Loucy (cell line): ENCODE measurements at regions not wholly inside any gene's neighbourhood (a gene's known extent, or its start where the extent isn't known, plus 50 kb on each side); places are given as distances from the start of the nearest gene placed in this dataset.

Source experiments
- H2AFZ ChIP-seq: fragments of 200-600 bp; sonication (generic); 2 replicates; pipeline ENCODE4 v1.6.0; 2016; ENCODE audit warnings: antibody characterized with exemption, mild to moderate bottlenecking, low read length, moderate library complexity
- H3F3A ChIP-seq: fragments of 200-600 bp; 2 replicates; pipeline ENCODE4 v1.6.0; 2016; ENCODE audit warnings: antibody characterized with exemption, low read depth, mild to moderate bottlenecking
- H3K27me3 ChIP-seq: fragments of 200-600 bp; sonication (generic); 2 replicates; pipeline ENCODE4 v1.6.1; 2014; ENCODE audit warnings: low read length, mild to moderate bottlenecking; ENCODE audit not compliant: insufficient read depth, poor library complexity, severe bottlenecking
- H3K36me3 ChIP-seq: fragments of 200-600 bp; sonication (generic); 2 replicates; pipeline ENCODE4 v1.6.1; 2016; ENCODE audit warnings: low read length; ENCODE audit not compliant: insufficient read depth
- H3K4me1 ChIP-seq: fragments of 200-600 bp; sonication (generic); 2 replicates; pipeline ENCODE4 v1.5.1; 2014; ENCODE audit warnings: low read length, mild to moderate bottlenecking; ENCODE audit not compliant: insufficient read depth, poor library complexity, severe bottlenecking
- H3K4me2 ChIP-seq: fragments of 200-600 bp; sonication (generic); 2 replicates; pipeline ENCODE4 v1.6.0; 2014; ENCODE audit warnings: antibody characterized with exemption, low read length, low read depth, mild to moderate bottlenecking; ENCODE audit not compliant: poor library complexity, severe bottlenecking
- H3K4me3 ChIP-seq: fragments of 200-600 bp; sonication (generic); 2 replicates; pipeline ENCODE4 v1.5.1; 2014; ENCODE audit warnings: low read length, mild to moderate bottlenecking, mixed read lengths; ENCODE audit not compliant: poor library complexity, severe bottlenecking
- H3K79me2 ChIP-seq: fragments of 200-600 bp; sonication (generic); 2 replicates; pipeline ENCODE4 v1.6.1; 2014; ENCODE audit warnings: low read length; ENCODE audit not compliant: insufficient read depth
- H3K9ac ChIP-seq: fragments of 200-600 bp; sonication (generic); 2 replicates; pipeline ENCODE4 v1.6.0; 2014; ENCODE audit warnings: mild to moderate bottlenecking, low read depth, low read length, moderate library complexity; ENCODE audit not compliant: poor library complexity, severe bottlenecking
- H3K9me2 ChIP-seq: fragments of 200-600 bp; sonication (generic); replicated peaks from 2 replicates; pipeline ENCODE4 v1.6.1; 2016; ENCODE audit warnings: low read depth, low read length, mixed read lengths
- H3K9me3 ChIP-seq: fragments of 200-600 bp; sonication (generic); 2 replicates; pipeline ENCODE4 v1.6.1; 2014; ENCODE audit warnings: mild to moderate bottlenecking, antibody characterized with exemption, low read length, low read depth; ENCODE audit not compliant: insufficient read depth
- H4K20me1 ChIP-seq: fragments of 200-600 bp; sonication (generic); 2 replicates; pipeline ENCODE4 v1.6.0; 2014; ENCODE audit warnings: antibody characterized with exemption, low read length, mild to moderate bottlenecking; ENCODE audit not compliant: insufficient read depth, poor library complexity, severe bottlenecking
- CTCF ChIP-seq: fragments of 200-600 bp; sonication (generic); conservative IDR thresholded peaks from 2 replicates; pipeline ENCODE4 v1.5.1; 2014; ENCODE audit warnings: mild to moderate bottlenecking, antibody characterized with exemption, low read length
- EZH2phosphoT487 ChIP-seq: fragments of 200-600 bp; IDR thresholded peaks from 2 replicates; pipeline ENCODE4 v1.6.1; 2018; ENCODE audit warnings: antibody characterized with exemption, mild to moderate bottlenecking, moderate library complexity, borderline replicate concordance

GRCh38 chr5:167773668-167774301, 517.7 kb upstream of the WWC1 start:
- Histone ChIP-seq H3K4me2 (no peak overlapping the region), H3K9me3 (no peaks in the 10 kb centered on the region), H3K36me3 (no peaks in the 10 kb centered on the region), H3K9me2 (no peaks in the 10 kb centered on the region), H3K4me3 (no peak overlapping the region), H2AFZ (no peak overlapping the region), H4K20me1 (no peaks in the 10 kb centered on the region), H3K9ac (no peak overlapping the region), H3K27me3 (no peaks in the 10 kb centered on the region), H3F3A (no peaks in the 10 kb centered on the region), H3K79me2 (no peaks in the 10 kb centered on the region), H3K4me1 (no peaks in the 10 kb centered on the region)
- TF ChIP-seq CTCF: no peak
- TF ChIP-seq EZH2phosphoT487: no peak

- no peak overlapping the region for H3K9ac ChIP-seq
- no peaks in the 10 kb centered on the region for H4K20me1 ChIP-seq
- H3K27me3 ChIP-seq: no peaks in the 10 kb centered on the region
- no peaks in the 10 kb centered on the region for H3K4me1 ChIP-seq
- no peaks in the 10 kb centered on the region for H3K36me3 ChIP-seq
- H3K9me2 ChIP-seq: no peaks in the 10 kb centered on the region
- TF ChIP-seq CTCF: no peak
- H3K4me2 ChIP-seq: no peak overlapping the region
- no peak overlapping the region for H2AFZ ChIP-seq
- H3K79me2 ChIP-seq: no peaks in the 10 kb centered on the region
- H3K9me3 ChIP-seq: no peaks in the 10 kb centered on the region
- no peak overlapping the region for H3K4me3 ChIP-seq
- no peaks in the 10 kb centered on the region for H3F3A ChIP-seq
Observed at GRCh38 chr5:167777746-167778145, 513.7 kb upstream of the WWC1 start.

DNA sequence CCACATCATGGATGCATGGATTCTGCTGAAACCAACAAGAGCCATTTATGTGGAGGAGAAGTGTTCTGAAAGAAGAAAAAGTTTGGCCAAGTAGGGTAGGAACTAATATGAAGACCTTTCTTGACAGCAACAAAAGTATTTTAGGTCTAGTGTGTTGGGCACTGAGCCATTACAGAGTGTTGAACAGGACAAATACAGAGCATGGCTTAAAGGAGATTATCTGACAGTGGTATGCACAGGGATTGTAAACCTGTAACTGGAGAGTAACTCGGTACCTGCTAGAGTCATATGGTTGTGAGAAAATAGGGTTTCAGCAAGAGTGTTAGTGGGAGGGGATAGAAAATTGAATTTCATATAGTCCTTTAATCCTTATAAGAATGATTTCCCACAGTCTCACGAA, 513.2 kb upstream of the WWC1 start:
- H3F3A ChIP-seq: no peaks in the 10 kb centered on the region
- no peaks in the 10 kb centered on the region for H3K79me2 ChIP-seq
- no peak overlapping the region for H3K9ac ChIP-seq
- TF ChIP-seq EZH2phosphoT487: no peak
- no peak for TF ChIP-seq CTCF
- no peaks in the 10 kb centered on the region for H3K9me2 ChIP-seq
- no peaks in the 10 kb centered on the region for H3K27me3 ChIP-seq
- H3K4me3 ChIP-seq: no peak overlapping the region
- H3K36me3 ChIP-seq: no peaks in the 10 kb centered on the region
- no peak overlapping the region for H3K4me2 ChIP-seq
- H4K20me1 ChIP-seq: no peaks in the 10 kb centered on the region
- H3K9me3 ChIP-seq: no peaks in the 10 kb centered on the region
- H2AFZ ChIP-seq: no peak overlapping the region
- H3K4me1 ChIP-seq: no peaks in the 10 kb centered on the region
